H1 (cell line): ENCODE measurements at regions not wholly inside any gene's neighbourhood (a gene's known extent, or its start where the extent isn't known, plus 50 kb on each side); places are given as distances from the start of the nearest gene placed in this dataset.

Experiments used
- CTCF ChIA-PET: fragments of 300-600 bp; sonication (Branson Sonifier 250); formaldehyde crosslinking; loops from one replicate; lab custom pipeline; 2021; ENCODE audit not compliant: partially characterized antibody; lab: Charles Lee
- POLR2A ChIA-PET: fragments of 300-600 bp; sonication (Branson Sonifier 250); formaldehyde crosslinking; loops from one replicate; lab custom pipeline; 2021; ENCODE audit warnings: inconsistent platforms; ENCODE audit not compliant: partially characterized antibody; lab: Charles Lee
- DNase-seq, 2 experiments: peaks; one replicate each; pipeline versions ENCODE4 v3.0.0 to v3.0.0-alpha.2; 2010 to 2022; ENCODE audit warnings: low spot score in 2 of 2, low read depth in 1 of 2, mixed read lengths in 1 of 2
- FAIRE-seq: peaks from 2 replicates; lab custom pipeline; 2011; peaks lifted over from hg19 to GRCh38; lab: Jason Lieb, UNC
- H2AFZ ChIP-seq: 2 replicates; pipeline ENCODE4 v1.8.1; 2012; ENCODE audit warnings: low read length, inconsistent platforms
- H2AK5ac ChIP-seq: 2 replicates; pipeline ENCODE4 v1.6.1; 2013; ENCODE audit warnings: low read depth, low read length
- H2BK120ac ChIP-seq: replicated peaks from 2 replicates; pipeline ENCODE3; 2013; ENCODE audit warnings: low read depth, low read length, inconsistent platforms
- H2BK12ac ChIP-seq: 2 replicates; pipeline ENCODE4 v1.6.1; 2013; ENCODE audit warnings: low read depth, low read length
- H2BK15ac ChIP-seq: 2 replicates; pipeline ENCODE4 v1.6.1; 2013; ENCODE audit warnings: low read length
- H2BK20ac ChIP-seq: 2 replicates; pipeline ENCODE4 v1.6.1; 2013; ENCODE audit warnings: low read length
- H2BK5ac ChIP-seq: 2 replicates; pipeline ENCODE4 v1.6.1; 2013; ENCODE audit warnings: low read depth, low read length
- H3K14ac ChIP-seq: 2 replicates; pipeline ENCODE4 v1.6.1; 2013; ENCODE audit warnings: inconsistent platforms; ENCODE audit not compliant: insufficient read length
- H3K18ac ChIP-seq: 2 replicates; pipeline ENCODE4 v1.6.1; 2013; ENCODE audit warnings: low read length; ENCODE audit errors: extremely low read depth
- H3K23ac ChIP-seq: 2 replicates; pipeline ENCODE4 v1.6.1; 2013; ENCODE audit warnings: inconsistent platforms; ENCODE audit not compliant: insufficient read length
- H3K23me2 ChIP-seq: 2 replicates; pipeline ENCODE4 v1.6.1; 2013; ENCODE audit warnings: low read depth, low read length
- H3K27ac ChIP-seq: 2 replicates; pipeline ENCODE4 v1.6.1; 2011; ENCODE audit warnings: low read depth, low read length, inconsistent platforms
- H3K27me3 ChIP-seq, 4 experiments: replicated peaks in 1 of 4; 1 replicate in 1 of 4; 2 replicates in 3 of 4; pipeline versions ENCODE4 v1.6.1 to v1.8.1; 2011 to 2013; ENCODE audit warnings: low read length in 3 of 4, mild to moderate bottlenecking in 3 of 4, inconsistent platforms in 2 of 4, mixed read lengths in 2 of 4, moderate library complexity in 1 of 4; ENCODE audit not compliant: control insufficient read depth in 3 of 4, insufficient read depth in 3 of 4; ENCODE audit errors: extremely low read depth in 1 of 4
- H3K36me3 ChIP-seq, 4 experiments: 2 replicates each; pipeline versions ENCODE4 v1.6.1 to v1.8.1; 2011 to 2013; ENCODE audit warnings: mild to moderate bottlenecking in 4 of 4, low read length in 3 of 4, moderate library complexity in 2 of 4, control low read depth in 1 of 4, inconsistent platforms in 1 of 4; ENCODE audit not compliant: insufficient read depth in 4 of 4, control insufficient read depth in 2 of 4
- H3K4ac ChIP-seq: replicated peaks from 2 replicates; pipeline ENCODE3; 2013; ENCODE audit warnings: low read length, low read depth, mixed read lengths, inconsistent platforms; ENCODE audit not compliant: insufficient read length
- H3K4me1 ChIP-seq, 4 experiments: replicated peaks in 1 of 4; 1 replicate in 1 of 4; 2 replicates in 3 of 4; pipeline versions ENCODE4 v1.6.1 to v1.8.1; 2011 to 2013; ENCODE audit warnings: low read length in 3 of 4, inconsistent platforms in 2 of 4, mixed read lengths in 1 of 4; ENCODE audit not compliant: insufficient read depth in 4 of 4, control insufficient read depth in 3 of 4
- H3K4me2 ChIP-seq, 2 experiments: 2 replicates each; pipeline versions ENCODE4 v1.6.1 to v1.8.1; 2011 to 2013; ENCODE audit warnings: low read depth in 2 of 2, low read length in 2 of 2, control low read depth in 1 of 2, inconsistent platforms in 1 of 2, mild to moderate bottlenecking in 1 of 2; ENCODE audit not compliant: insufficient read depth in 1 of 2
- H3K4me3 ChIP-seq, 4 experiments: fragments of 200-600, 300-600 bp in 1 of 4; sonication (generic), shearing (Covaris generic), sonication (Bioruptor Twin) in 1 of 4; 2 replicates each; pipeline versions ENCODE4 v1.5.1 to v1.8.1; 2011 to 2016; ENCODE audit warnings: low read length in 4 of 4, low read depth in 3 of 4, control low read depth in 2 of 4, inconsistent platforms in 2 of 4, mild to moderate bottlenecking in 2 of 4, mixed read lengths in 1 of 4, moderate library complexity in 1 of 4; ENCODE audit not compliant: insufficient read depth in 2 of 4; ENCODE audit errors: extremely low read depth in 1 of 4
- H3K56ac ChIP-seq: replicated peaks from 2 replicates; pipeline ENCODE3; 2013; ENCODE audit warnings: low read depth, mild to moderate bottlenecking, mixed read lengths, low read length, inconsistent platforms; ENCODE audit not compliant: insufficient read length
- H3K79me1 ChIP-seq: 2 replicates; pipeline ENCODE4 v1.6.1; 2013; ENCODE audit warnings: low read depth, low read length, control low read depth
- H3K79me2 ChIP-seq, 2 experiments: 2 replicates each; pipeline versions ENCODE4 v1.6.1 to v1.8.1; 2012 to 2013; ENCODE audit warnings: low read length in 2 of 2, mild to moderate bottlenecking in 2 of 2, inconsistent platforms in 1 of 2; ENCODE audit not compliant: insufficient read depth in 2 of 2, control insufficient read depth in 1 of 2
- H3K9ac ChIP-seq, 4 experiments: replicated peaks in 1 of 4; 1 replicate in 1 of 4; 2 replicates in 3 of 4; pipeline versions ENCODE4 v1.6.1 to v1.8.1; 2011 to 2013; ENCODE audit warnings: low read depth in 3 of 4, low read length in 3 of 4, control low read depth in 2 of 4, mild to moderate bottlenecking in 2 of 4, moderate library complexity in 2 of 4, inconsistent platforms in 1 of 4; ENCODE audit errors: extremely low read depth in 1 of 4
- H3K9me3 ChIP-seq, 2 experiments: 2 replicates each; pipeline versions ENCODE4 v1.6.1 to v1.8.1; 2012 to 2013; ENCODE audit warnings: mild to moderate bottlenecking in 2 of 2, moderate library complexity in 2 of 2, control low read depth in 1 of 2, inconsistent platforms in 1 of 2, low read depth in 1 of 2, low read length in 1 of 2, mixed read lengths in 1 of 2; ENCODE audit not compliant: insufficient read depth in 2 of 2
- H4K20me1 ChIP-seq, 2 experiments: replicated peaks in 1 of 2; 2 replicates each; pipeline versions ENCODE3 to v1.8.1; 2011 to 2013; ENCODE audit warnings: inconsistent platforms in 2 of 2, low read length in 2 of 2, mild to moderate bottlenecking in 1 of 2; ENCODE audit not compliant: insufficient read depth in 2 of 2, control insufficient read depth in 1 of 2
- H4K5ac ChIP-seq: 2 replicates; pipeline ENCODE4 v1.6.1; 2013; ENCODE audit warnings: low read length, low read depth, mixed read lengths, inconsistent platforms; ENCODE audit not compliant: insufficient read length
- H4K8ac ChIP-seq: 2 replicates; pipeline ENCODE4 v1.8.0; 2013; ENCODE audit warnings: mild to moderate bottlenecking, moderate library complexity, low read length, inconsistent platforms; ENCODE audit not compliant: insufficient read depth; ENCODE audit errors: extremely low read depth
- H4K91ac ChIP-seq: replicated peaks from 2 replicates; pipeline ENCODE3; 2013; ENCODE audit warnings: low read length, mixed read lengths, inconsistent platforms; ENCODE audit not compliant: insufficient read length
- EGR1 ChIP-seq: IDR thresholded peaks from 2 replicates; pipeline ENCODE4 v1.6.1; 2011; ENCODE audit warnings: low read depth, low read length, borderline replicate concordance
- RAD21 ChIP-seq, 2 experiments: IDR thresholded peaks in 1 of 2; conservative IDR thresholded peaks in 1 of 2; 2 replicates each; pipeline ENCODE4 v1.6.1; 2011; ENCODE audit warnings: low read depth in 2 of 2, low read length in 2 of 2, improper control_type of control experiment in 1 of 2, inconsistent platforms in 1 of 2, mild to moderate bottlenecking in 1 of 2, moderate library complexity in 1 of 2
- WGBS, 2 experiments: shearing (Covaris generic) in 1 of 2; methylation state at CpG; one replicate each; pipeline versions ENCODE4 v1.1.6 to v1.1.7; 2013 to 2015; ENCODE audit warnings: low lambda C conversion rate in 2 of 2, mixed read lengths in 2 of 2, inconsistent platforms in 1 of 2, low coverage in 1 of 2, missing lambda C conversion rate in 1 of 2; ENCODE audit not compliant: insufficient replicate concordance in 2 of 2, insufficient coverage in 1 of 2, insufficient read length in 1 of 2; ENCODE audit errors: extremely low coverage in 1 of 2, missing lambda C conversion rate in 1 of 2; 5-methylcytosine and 5-hydroxymethylcytosine counted together
- TF ChIP-seq, protein P1 (sequence below): IDR thresholded peaks from 2 replicates; pipeline ENCODE4 v1.6.1; 2011; ENCODE audit warnings: low read depth, mild to moderate bottlenecking, low read length; ENCODE audit not compliant: insufficient read depth

DNA sequence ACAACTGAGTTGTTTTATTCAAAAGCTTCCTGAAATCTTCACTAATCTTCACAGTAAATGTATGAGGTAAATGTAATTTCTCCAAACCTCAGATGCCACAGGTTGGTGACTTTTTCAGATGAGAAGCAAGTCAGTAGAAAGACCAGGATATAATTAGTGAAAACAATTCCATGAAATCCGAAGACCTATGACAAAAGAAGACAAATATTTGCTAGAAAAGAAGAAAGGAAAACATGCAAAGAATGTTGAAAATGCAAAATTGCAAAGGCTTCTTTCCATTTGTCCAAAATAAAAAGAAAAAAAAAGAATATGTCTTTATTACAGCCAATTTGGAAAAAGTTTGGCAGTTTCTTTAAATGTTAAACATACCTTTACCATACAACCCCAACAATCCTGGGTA is 88.3 kb upstream of the MYRIP start:
- H3K27me3 ChIP-seq = no peaks in the 10 kb centered on the region
- no peak overlapping the region for H2BK15ac ChIP-seq
- H2BK12ac ChIP-seq = no peak overlapping the region
- no peaks in the 10 kb centered on the region; the same call in 1 of the 2 replicates for H3K23me2 ChIP-seq
- H3K9ac ChIP-seq = no peak overlapping the region
- H4K20me1 ChIP-seq = no peaks in the 10 kb centered on the region
- no peak overlapping the region for H2BK5ac ChIP-seq
- H3K4ac ChIP-seq = no peak overlapping the region
- no peak overlapping the region for H3K14ac ChIP-seq
- no peaks in the 10 kb centered on the region for H3K4me1 ChIP-seq
- no peak overlapping the region for H2AK5ac ChIP-seq
- TF ChIP-seq RAD21 (IDR thresholded peaks at IDR 0.05 in 1 of 2, conservative IDR thresholded peaks at IDR 0.05 in 1 of 2; ENCODE audit: low read depth in 2 of 2, low read length in 2 of 2) = no peak
- TF ChIP-seq, protein P1, sequence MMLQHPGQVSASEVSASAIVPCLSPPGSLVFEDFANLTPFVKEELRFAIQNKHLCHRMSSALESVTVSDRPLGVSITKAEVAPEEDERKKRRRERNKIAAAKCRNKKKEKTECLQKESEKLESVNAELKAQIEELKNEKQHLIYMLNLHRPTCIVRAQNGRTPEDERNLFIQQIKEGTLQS = no peak
- TF ChIP-seq EGR1 = no peak
- TF ChIP-seq, all 59 proteins: peak for 0
- Histone ChIP-seq H3K4me3 (no peak overlapping the region), H3K79me1 (no peaks in the 10 kb centered on the region), H2BK120ac (no peak overlapping the region), H3K27ac (no peak overlapping the region), H3K18ac (no peak overlapping the region), H3K23ac (no peak overlapping the region), H2BK20ac (no peak overlapping the region), H4K91ac (no peak overlapping the region), H3K4me2 (no peak overlapping the region), H4K5ac (no peak overlapping the region), H3K56ac (no peak overlapping the region), H3K79me2 (no peaks in the 10 kb centered on the region), H3K36me3 (no peaks in the 10 kb centered on the region), H4K8ac (no peak overlapping the region), H2AFZ (no peak overlapping the region), H3K9me3 (no peaks in the 10 kb centered on the region)
- CTCF ChIA-PET = no interaction called here
- POLR2A ChIA-PET = no interaction called here
- WGBS, 2 experiments = 79% methylated on average over 1 of the region's 1 CpG; no CpG with 5 or more reads in 1 of the 2 experiments
- DNase-seq = no peak
- FAIRE-seq = no peak
